HG02678 (cell line): ENCODE measurements at regions not wholly inside any gene's neighbourhood (a gene's known extent, or its start where the extent isn't known, plus 50 kb on each side); places are given as distances from the start of the nearest gene placed in this dataset.
A peak's percentile ranks its signal among the peaks of the same experiment; 100 is the strongest.

Experiments used
- ATAC-seq: cut with Tn5 transposase; IDR thresholded peaks from one replicate; pipeline ENCODE4 v1.9.1; 2021; ENCODE audit warnings: mild to moderate bottlenecking, moderate library complexity; ENCODE audit not compliant: unreplicated experiment

- ATAC-seq, result no peak
Measured at GRCh38 chr3:72133329-72134011, 348.5 kb upstream of the PROK2 start.

GRCh38 chr3:72131899-72132298, 347.0 kb upstream of the PROK2 start:
- ATAC-seq, result no peak

GRCh38 chr3:72130565-72130964, 345.6 kb upstream of the PROK2 start:
- no peak for ATAC-seq

GRCh38 chr3:72129501-72130094, 344.6 kb upstream of the PROK2 start:
- ATAC-seq, result no peak

- ATAC-seq, result no peak
Measured at GRCh38 chr3:72128921-72129320, 344.0 kb upstream of the PROK2 start.

GRCh38 chr3:72127844-72128243, 342.9 kb upstream of the PROK2 start:
- ATAC-seq, result no peak

- no peak for ATAC-seq
Measured at GRCh38 chr3:72127224-72127612, 342.3 kb upstream of the PROK2 start.

- no peak for ATAC-seq
Measured at GRCh38 chr3:72126441-72127223, 341.7 kb upstream of the PROK2 start.

GRCh38 chr3:72123908-72124441, 339.0 kb upstream of the PROK2 start:
- ATAC-seq, result no peak

GRCh38 chr3:72120806-72121778, 336.1 kb upstream of the PROK2 start:
- peak; percentile 81 for ATAC-seq

GRCh38 chr3:72120039-72120438, 335.1 kb upstream of the PROK2 start:
- ATAC-seq, result no peak

GRCh38 chr3:72118628-72119027, 333.7 kb upstream of the PROK2 start:
- no peak for ATAC-seq

GRCh38 chr3:72116226-72116625, 331.3 kb upstream of the PROK2 start:
- ATAC-seq, result no peak

GRCh38 chr3:72115307-72115706, 330.4 kb upstream of the PROK2 start:
- no peak for ATAC-seq

- ATAC-seq, result no peak
Measured at GRCh38 chr3:72114773-72115172, 329.8 kb upstream of the PROK2 start.

- no peak for ATAC-seq
Measured at GRCh38 chr3:72113964-72114363, 329.0 kb upstream of the PROK2 start.

- ATAC-seq, result no peak
Measured at GRCh38 chr3:72113564-72113963, 328.6 kb upstream of the PROK2 start.

- ATAC-seq, result no peak
Measured at GRCh38 chr3:72112435-72112834, 327.5 kb upstream of the PROK2 start.

GRCh38 chr3:72111265-72112205, 326.6 kb upstream of the PROK2 start:
- no peak for ATAC-seq
